IPS-20b (cell line): ENCODE measurements at regions not wholly inside any gene's neighbourhood (a gene's known extent, or its start where the extent isn't known, plus 50 kb on each side); places are given as distances from the start of the nearest gene placed in this dataset.
"Not testable (repeated sequence)": the region's sequence is repeated elsewhere in the genome, so short reads cannot be mapped to it uniquely, and the experiment has no call there.

Experiments
- H3K27ac ChIP-seq: one replicate; pipeline ENCODE4 v1.5.1; 2013; ENCODE audit warnings: low read length
- H3K27me3 ChIP-seq: 2 replicates; pipeline ENCODE4 v1.6.1; 2013; ENCODE audit warnings: mild to moderate bottlenecking, low read length, inconsistent platforms; ENCODE audit not compliant: insufficient read depth
- H3K36me3 ChIP-seq: 2 replicates; pipeline ENCODE4 v1.6.1; 2013; ENCODE audit warnings: low read depth, mild to moderate bottlenecking, inconsistent platforms, low read length, moderate library complexity; ENCODE audit not compliant: insufficient read depth
- H3K4me1 ChIP-seq: 2 replicates; pipeline ENCODE4 v1.6.1; 2013; ENCODE audit warnings: mild to moderate bottlenecking, control low read depth, inconsistent platforms, low read length, moderate library complexity; ENCODE audit not compliant: insufficient read depth
- H3K4me3 ChIP-seq: 2 replicates; pipeline ENCODE4 v1.5.1; 2013; ENCODE audit warnings: mild to moderate bottlenecking, low read length, inconsistent platforms
- H3K9ac ChIP-seq: 2 replicates; pipeline ENCODE4 v1.6.1; 2013; ENCODE audit warnings: low read depth, mild to moderate bottlenecking, inconsistent platforms, low read length, moderate library complexity
- H3K9me3 ChIP-seq: 2 replicates; pipeline ENCODE4 v1.6.1; 2013; ENCODE audit warnings: mild to moderate bottlenecking, low read depth, low read length, inconsistent platforms; ENCODE audit not compliant: insufficient read depth

GRCh38 chr4:33975995-33976394, 2268.3 kb downstream of the ARAP2 start:
- Histone ChIP-seq H3K4me3 (no peak overlapping the region), H3K4me1 (no peaks in the 10 kb centered on the region), H3K9me3 (no peaks in the 10 kb centered on the region), H3K36me3 (no peaks in the 10 kb centered on the region), H3K27ac (no peak overlapping the region), H3K27me3 (no peaks in the 10 kb centered on the region), H3K9ac (no peak overlapping the region)

GRCh38 chr4:33979781-33980180, 2264.5 kb downstream of the ARAP2 start:
- H3K27ac ChIP-seq, H3K4me3 ChIP-seq, H3K4me1 ChIP-seq, H3K27me3 ChIP-seq, H3K9ac ChIP-seq, H3K36me3 ChIP-seq, H3K9me3 ChIP-seq: not testable (repeated sequence)

DNA sequence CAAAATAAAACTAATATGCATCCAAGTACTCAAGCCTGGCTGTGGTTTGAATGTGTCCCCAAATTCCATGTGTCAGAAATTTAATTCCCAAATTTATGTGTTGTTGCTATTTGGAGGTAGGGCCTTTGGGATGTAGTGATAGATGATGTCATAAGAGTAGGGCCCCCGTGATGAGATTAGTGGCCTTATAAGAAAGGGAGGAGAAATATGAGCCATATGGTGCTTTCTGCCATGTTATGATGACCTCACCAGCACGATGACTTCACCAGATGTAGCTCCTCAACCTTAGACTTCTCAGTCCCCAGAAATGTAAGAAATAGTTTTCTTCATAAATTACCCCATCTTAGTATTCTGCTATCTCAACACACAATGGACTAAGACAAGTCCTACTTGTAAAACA, 2264.0 kb downstream of the ARAP2 start:
- H3K9ac ChIP-seq = no peak overlapping the region

DNA sequence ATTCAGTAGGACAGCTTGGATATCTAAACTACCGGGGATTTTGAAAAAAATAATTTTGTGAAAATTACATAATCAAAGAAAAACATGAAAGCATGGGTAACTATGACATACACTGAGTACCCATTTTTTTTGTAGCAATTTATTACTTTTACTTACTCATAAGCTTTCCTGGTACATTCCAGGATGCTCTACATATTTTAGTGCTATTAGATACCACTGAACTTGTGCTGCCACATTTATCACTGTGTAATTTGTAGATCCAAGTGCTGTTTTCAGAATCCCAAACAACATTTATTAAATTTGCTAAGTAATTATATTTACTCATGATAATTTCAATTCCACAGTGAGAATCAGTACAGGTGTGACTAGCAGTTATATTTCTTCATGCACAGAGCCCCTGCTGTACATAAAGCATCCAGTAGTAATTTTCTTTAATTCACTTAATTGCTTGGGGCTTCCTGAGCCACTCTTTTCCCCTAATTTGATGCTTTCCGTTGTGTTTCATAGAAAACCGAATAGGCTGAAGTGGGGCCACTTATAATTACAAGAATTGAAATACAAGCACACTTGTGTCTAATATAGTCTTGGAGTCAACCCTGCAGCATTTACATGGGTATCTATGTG, 2254.4 kb downstream of the ARAP2 start:
- H3K36me3 ChIP-seq = no peaks in the 10 kb centered on the region
- no peaks in the 10 kb centered on the region for H3K4me1 ChIP-seq
- H3K9me3 ChIP-seq = no peaks in the 10 kb centered on the region
- H3K9ac ChIP-seq = no peak overlapping the region
- no peak overlapping the region for H3K4me3 ChIP-seq
- H3K27ac ChIP-seq = no peak overlapping the region
- H3K27me3 ChIP-seq = no peaks in the 10 kb centered on the region

More for the DNA sequence above, 2264.0 kb downstream of the ARAP2 start:
- H3K4me3 ChIP-seq = no peak overlapping the region
- H3K27ac ChIP-seq = no peak overlapping the region
- no peaks in the 10 kb centered on the region for H3K36me3 ChIP-seq
- no peaks in the 10 kb centered on the region for H3K27me3 ChIP-seq
- no peaks in the 10 kb centered on the region for H3K4me1 ChIP-seq
- no peaks in the 10 kb centered on the region for H3K9me3 ChIP-seq

GRCh38 chr4:33996075-33996718, 2248.1 kb downstream of the ARAP2 start:
- H3K4me3 ChIP-seq = no peak overlapping the region; the same call in 1 of the 2 replicates
- H3K9ac ChIP-seq = no peak overlapping the region
- H3K4me1 ChIP-seq = peaks cover 23% of the 10 kb centered on the region
- H3K27me3 ChIP-seq = no peaks in the 10 kb centered on the region
- H3K9me3 ChIP-seq = no peaks in the 10 kb centered on the region; the same call in 1 of the 2 replicates
- no peaks in the 10 kb centered on the region for H3K36me3 ChIP-seq
- no peak overlapping the region for H3K27ac ChIP-seq

GRCh38 chr4:33998291-33998690, 2246.0 kb downstream of the ARAP2 start:
- H3K9me3 ChIP-seq = no peaks in the 10 kb centered on the region; the same call in 1 of the 2 replicates
- peaks cover 23% of the 10 kb centered on the region for H3K4me1 ChIP-seq
- no peak overlapping the region for H3K4me3 ChIP-seq
- H3K27me3 ChIP-seq = no peaks in the 10 kb centered on the region
- no peak overlapping the region for H3K27ac ChIP-seq
- no peak overlapping the region for H3K9ac ChIP-seq
- no peaks in the 10 kb centered on the region for H3K36me3 ChIP-seq

GRCh38 chr4:34000356-34000755, 2244.0 kb downstream of the ARAP2 start:
- Histone ChIP-seq H3K36me3 (no peaks in the 10 kb centered on the region), H3K4me1 (peaks cover 23% of the 10 kb centered on the region), H3K27me3 (no peaks in the 10 kb centered on the region), H3K27ac (no peak overlapping the region), H3K9me3 (no peaks in the 10 kb centered on the region), H3K9ac (no peak overlapping the region), H3K4me3 (no peak overlapping the region)

GRCh38 chr4:34006540-34006939, 2237.8 kb downstream of the ARAP2 start:
- not testable (repeated sequence) for H3K4me1 ChIP-seq, H3K27me3 ChIP-seq, H3K27ac ChIP-seq, H3K9me3 ChIP-seq, H3K4me3 ChIP-seq, H3K36me3 ChIP-seq, H3K9ac ChIP-seq

DNA sequence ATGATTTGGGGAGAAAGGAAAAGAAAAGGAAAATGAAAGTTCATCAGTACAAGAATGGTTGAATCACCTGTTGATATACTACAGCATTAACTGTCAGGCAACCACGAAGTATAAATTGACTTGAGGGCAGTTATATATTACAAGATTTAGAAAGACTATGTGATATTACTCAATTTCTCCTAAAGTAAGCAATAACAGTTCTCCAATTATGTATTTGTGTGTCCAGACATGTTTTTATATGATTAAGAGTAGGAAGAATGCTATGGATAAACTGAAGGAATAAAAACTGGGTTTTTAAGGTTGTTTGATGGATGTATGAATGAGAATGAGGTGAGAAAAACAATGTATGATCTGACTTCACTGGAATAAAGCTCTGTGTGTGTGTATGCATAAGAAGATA, 2234.4 kb downstream of the ARAP2 start:
- Histone ChIP-seq H3K27ac (no peak overlapping the region), H3K27me3 (no peaks in the 10 kb centered on the region), H3K36me3 (no peaks in the 10 kb centered on the region), H3K4me3 (no peak overlapping the region), H3K9ac (no peak overlapping the region), H3K9me3 (no peaks in the 10 kb centered on the region), H3K4me1 (no peaks in the 10 kb centered on the region)

DNA sequence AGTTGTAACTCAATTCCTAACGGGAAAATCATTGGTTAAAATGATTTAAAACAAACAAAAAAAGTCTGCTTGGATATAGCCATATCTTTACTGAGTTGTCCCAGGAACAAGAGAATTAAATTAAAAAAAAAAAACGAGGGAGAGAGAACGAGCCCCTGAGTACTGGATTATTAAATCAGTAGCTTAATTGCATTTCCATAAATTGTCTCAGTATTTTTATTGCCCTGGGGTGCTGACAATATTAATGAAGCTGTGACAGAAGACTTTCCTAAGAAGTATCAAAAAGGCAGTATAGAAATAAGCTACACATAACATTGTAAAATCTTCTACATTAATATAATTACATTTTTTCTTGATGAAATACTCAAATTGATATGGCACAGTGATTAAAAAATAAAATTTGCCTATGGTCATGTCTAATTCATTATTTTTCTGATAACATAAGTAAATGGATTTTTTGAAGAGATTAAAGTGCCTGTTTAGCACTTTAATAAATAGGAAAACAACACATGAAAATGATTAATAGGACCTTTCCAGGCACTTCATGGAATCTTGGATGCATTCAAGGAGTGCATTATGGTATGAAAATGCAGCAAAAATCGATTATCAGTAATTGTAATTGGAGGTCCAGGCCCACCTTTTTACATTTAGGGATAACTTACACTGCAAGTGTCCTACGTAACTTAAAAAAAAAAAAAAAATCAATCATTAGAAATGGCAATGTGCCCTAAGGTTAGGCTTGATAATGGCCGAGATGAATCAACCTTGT, 2233.4 kb downstream of the ARAP2 start:
- Histone ChIP-seq H3K9ac (no peak overlapping the region), H3K4me1 (no peaks in the 10 kb centered on the region), H3K27ac (no peak overlapping the region), H3K27me3 (no peaks in the 10 kb centered on the region), H3K36me3 (no peaks in the 10 kb centered on the region), H3K4me3 (no peak overlapping the region), H3K9me3 (no peaks in the 10 kb centered on the region)

GRCh38 chr4:34035225-34035624, 2209.1 kb downstream of the ARAP2 start:
- Histone ChIP-seq H3K36me3 (no peaks in the 10 kb centered on the region), H3K4me3 (no peak overlapping the region), H3K4me1 (no peaks in the 10 kb centered on the region), H3K27me3 (no peaks in the 10 kb centered on the region), H3K9ac (no peak overlapping the region), H3K27ac (no peak overlapping the region), H3K9me3 (no peaks in the 10 kb centered on the region)

DNA sequence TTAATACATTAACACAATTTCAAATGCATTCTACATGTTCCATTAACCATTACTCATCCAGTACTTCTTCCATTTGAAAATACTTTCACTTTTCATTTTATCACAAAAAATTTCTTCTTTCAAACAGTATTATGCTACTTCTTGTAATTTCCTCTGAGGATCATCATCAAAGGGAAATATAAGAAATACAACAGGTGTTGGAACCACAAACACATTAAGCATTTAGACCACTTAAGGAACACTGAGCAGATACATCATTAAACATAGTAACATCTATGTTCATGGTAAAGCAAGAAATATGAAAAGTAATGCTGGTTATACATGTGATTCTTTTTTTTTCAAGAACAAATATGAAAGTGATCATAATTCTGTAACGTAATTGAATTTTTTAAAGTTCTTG, 2207.0 kb downstream of the ARAP2 start:
- H3K27ac ChIP-seq = no peak overlapping the region
- no peaks in the 10 kb centered on the region for H3K4me1 ChIP-seq
- H3K27me3 ChIP-seq = no peaks in the 10 kb centered on the region
- no peak overlapping the region for H3K9ac ChIP-seq
- H3K9me3 ChIP-seq = no peaks in the 10 kb centered on the region
- H3K36me3 ChIP-seq = no peaks in the 10 kb centered on the region
- no peak overlapping the region for H3K4me3 ChIP-seq
